ENCODE measurements at regions not wholly inside any gene's neighbourhood (a gene's known extent, or its start where the extent isn't known, plus 50 kb on each side); places are given as distances from the start of the nearest gene placed in this dataset.

DNA sequence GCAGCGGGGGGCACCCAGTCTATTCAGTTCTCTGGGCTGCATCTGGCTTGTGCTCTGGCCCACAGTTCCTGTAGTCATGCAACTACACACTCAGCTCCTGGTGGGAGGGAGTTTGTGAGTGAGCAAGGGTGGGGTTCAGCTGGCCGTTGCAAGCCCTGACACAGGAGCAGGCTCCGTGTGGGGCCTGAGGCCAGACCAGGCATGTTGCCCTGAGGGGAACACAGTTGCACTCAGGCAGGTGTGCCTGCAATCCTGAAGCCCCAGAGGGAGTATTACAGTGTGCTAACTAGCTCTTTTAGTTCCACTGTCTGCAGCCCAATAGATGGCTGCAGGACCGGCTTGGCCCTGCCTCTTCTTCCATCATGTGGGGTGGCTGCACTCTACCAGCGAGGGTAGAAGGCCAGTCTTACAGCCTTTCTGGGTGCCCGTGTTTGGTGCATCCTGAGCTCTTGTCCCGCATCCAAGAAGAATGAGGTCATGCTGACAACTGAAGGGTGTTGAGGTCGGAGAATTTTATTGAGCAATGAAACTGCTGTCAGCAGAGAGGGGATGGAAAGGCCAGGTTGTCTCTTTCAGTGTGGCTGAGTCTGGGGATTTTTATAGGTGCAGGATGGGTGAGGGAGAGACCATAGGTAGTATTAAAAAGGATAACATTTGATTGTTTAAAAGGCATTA lies 49.9 kb upstream of the ELAC2 start:
- H3K36me3 ChIP-seq (ENCODE audit: low read depth) = no peaks in the 10 kb centered on the region
- no peaks in the 10 kb centered on the region for H3K4me1 ChIP-seq (ENCODE audit: low read depth)
- TF ChIP-seq, protein P1, sequence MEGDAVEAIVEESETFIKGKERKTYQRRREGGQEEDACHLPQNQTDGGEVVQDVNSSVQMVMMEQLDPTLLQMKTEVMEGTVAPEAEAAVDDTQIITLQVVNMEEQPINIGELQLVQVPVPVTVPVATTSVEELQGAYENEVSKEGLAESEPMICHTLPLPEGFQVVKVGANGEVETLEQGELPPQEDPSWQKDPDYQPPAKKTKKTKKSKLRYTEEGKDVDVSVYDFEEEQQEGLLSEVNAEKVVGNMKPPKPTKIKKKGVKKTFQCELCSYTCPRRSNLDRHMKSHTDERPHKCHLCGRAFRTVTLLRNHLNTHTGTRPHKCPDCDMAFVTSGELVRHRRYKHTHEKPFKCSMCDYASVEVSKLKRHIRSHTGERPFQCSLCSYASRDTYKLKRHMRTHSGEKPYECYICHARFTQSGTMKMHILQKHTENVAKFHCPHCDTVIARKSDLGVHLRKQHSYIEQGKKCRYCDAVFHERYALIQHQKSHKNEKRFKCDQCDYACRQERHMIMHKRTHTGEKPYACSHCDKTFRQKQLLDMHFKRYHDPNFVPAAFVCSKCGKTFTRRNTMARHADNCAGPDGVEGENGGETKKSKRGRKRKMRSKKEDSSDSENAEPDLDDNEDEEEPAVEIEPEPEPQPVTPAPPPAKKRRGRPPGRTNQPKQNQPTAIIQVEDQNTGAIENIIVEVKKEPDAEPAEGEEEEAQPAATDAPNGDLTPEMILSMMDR (IDR thresholded peaks at IDR 0.05) = no peak
- H3K9me3 ChIP-seq = no peaks in the 10 kb centered on the region
- ATAC-seq = no peak
- intact Hi-C loops (cut with DNase I, micrococcal nuclease) = no loop called here
- H3K4me3 ChIP-seq = no peak overlapping the region
- DNase-seq = no peak
